NCI-H510A treated with DMSO at 0.1 percent for 48 hours (cell line): ENCODE measurements at regions not wholly inside any gene's neighbourhood (a gene's known extent, or its start where the extent isn't known, plus 50 kb on each side); places are given as distances from the start of the nearest gene placed in this dataset.

Source experiments
- DNase-seq: peaks from one replicate; lab custom pipeline; 2025; lab: John Stamatoyannopoulos, UW

DNA sequence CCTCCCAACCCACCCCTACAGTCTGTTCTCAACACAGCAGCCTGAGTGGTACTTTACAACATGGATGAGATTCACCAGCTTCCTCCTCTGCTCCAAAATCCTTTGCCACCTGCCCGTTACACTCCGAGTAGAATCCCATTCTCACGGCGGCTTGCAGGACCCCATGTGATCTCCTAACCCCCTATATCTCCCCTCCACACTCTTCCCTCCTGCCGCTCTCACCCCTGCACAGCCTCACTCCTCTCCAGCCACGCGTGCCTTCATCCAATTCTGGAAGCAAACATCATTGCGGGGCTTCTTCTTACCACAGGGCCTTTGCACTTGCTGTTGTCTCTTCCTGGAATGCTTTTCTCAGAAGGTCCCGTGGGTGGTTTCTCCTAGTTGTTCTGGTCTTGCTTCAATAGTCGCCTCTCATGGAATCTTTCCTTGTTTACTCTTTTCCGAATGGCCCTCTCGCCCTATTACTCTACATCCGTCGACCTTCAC lies 472.3 kb downstream of the CDH26 start:
- DNase-seq: no peak

DNA sequence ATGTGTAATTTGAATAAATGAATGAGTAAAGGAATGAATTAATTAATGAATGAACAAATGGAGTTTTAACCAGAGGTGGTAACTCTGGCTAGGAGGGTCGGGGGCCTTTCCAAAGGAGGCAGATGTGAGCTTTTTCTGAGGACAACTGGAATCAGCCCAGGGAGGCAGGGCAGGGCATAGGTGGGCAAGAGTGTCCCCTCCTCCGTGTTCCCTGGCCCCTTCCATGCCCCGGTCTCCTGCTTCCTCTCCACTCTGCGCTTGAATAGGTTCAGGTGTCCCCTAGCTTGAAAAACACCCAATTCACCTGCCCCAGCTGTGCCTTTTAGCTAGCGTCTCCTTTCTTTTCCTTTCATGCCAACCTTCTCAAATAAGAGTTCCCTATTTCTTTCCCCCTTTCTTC lies 473.1 kb downstream of the CDH26 start:
- DNase-seq: no peak

DNA sequence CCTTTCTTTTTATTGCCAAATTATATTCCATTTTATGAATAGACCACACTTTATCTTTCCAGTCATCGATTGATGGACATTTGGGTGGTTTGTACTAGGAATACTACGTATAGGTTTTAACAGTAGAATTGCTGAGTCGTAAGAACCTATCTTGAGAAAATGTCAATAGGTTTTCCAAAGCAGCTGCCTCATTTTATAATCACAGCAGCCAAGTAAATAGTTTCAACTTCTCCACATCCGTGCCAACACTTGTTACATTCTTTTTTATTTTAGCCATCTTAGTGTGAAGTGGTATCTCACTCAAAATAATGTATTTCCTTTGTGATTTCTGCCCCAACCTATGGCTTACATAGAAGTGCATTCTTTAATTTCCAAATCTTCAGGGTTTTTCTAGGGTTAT lies 479.2 kb downstream of the CDH26 start:
- no peak for DNase-seq

DNA sequence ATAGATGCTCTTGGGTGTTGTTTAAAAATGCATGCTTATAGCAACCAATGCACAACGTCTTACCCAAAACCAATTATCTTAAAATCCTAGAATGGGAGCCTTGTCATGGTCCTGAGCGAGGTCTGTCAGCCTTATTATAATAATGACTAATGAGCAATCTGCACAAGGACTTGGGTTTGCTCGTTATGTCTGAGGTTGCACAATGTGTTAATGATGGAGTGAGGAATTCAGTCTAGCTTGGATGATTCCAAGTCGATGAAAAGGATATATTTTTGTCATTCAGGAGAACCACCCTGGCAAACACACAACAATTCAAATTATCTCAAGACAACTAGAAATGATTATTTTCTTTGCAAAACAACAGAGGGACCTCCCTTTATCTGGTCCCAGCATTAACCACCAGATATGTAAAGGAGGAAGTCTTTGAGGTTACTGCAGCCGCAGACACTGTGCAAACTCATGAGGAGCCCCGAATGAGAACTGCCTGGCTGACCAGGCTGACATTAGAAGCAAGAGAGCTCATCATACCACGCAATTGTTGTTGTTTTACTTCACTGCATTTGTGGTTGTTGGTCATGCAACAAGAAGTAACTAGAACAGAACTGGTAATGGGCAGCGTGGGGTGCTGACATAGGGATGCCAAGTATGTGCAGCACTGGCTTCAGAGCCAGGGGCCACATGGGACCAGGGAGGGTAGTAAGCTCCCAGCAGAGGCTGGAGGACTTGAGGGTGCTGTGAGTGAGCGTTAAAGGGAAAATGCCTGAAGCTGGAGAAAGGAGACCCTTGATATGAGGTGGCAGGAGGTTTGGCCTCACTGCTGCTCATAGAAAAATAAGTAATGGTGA lies 488.3 kb downstream of the CDH26 start:
- DNase-seq: no peak

DNA sequence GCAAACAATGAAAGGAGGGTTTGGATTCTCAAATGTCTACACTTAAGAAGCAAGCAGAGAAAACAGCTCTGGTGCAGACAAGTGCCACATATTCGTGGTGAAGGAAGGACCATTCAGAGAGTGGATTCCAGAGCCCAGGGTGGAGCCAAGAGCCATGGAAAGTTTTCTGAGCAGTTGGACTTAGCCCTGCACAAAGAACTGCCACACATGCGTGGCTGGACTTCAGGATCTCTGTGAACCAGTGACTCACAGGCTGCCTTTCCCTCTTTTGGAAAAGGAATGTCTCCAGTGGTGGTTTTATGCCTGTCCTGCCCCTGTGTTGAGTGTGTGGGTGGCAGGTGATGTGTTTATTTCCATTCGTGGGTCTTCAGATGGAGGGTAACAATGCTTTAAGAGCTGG lies 489.5 kb downstream of the CDH26 start:
- DNase-seq: no peak

DNA sequence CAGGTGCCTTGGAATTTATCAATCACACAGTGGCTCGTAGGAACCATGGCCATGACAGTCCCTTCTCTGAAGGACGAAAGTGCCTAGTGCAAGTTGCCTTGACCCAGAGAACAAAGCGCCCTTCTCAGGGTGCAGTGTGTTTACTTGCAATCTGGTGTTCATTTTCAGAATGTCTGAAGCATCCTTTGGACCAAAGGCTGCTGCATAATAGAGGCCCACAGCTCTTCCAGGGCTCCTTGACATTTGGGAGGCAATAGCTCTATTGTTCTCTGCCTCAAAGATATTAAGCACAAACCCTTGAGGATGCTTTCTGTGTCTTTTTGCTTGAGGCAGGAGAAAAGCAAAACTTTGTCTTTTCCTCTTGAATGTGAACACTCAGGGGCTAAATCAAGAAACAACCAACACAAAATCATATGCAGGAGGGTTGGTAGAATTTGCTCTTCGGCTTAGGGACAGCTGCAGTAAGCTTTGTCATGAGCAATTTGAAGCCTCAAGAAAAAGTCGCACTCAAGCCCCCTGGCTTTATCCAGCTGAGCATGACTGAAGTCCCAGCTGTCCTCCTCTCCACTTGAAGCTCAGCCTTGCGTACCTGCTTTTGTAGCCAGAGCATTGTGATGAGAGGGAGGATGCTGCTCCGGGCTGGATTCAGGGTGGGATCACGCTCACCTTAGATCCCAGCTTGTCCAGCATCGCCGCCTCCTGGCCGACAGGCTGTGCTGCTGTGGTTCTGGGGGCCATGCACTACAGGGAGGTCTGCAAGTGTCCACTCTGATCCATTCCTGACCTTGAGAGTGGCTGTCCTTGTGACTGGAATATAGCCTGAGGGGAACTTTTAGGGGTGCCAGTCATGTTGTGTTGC lies 495.4 kb downstream of the CDH26 start:
- DNase-seq: no peak

DNA sequence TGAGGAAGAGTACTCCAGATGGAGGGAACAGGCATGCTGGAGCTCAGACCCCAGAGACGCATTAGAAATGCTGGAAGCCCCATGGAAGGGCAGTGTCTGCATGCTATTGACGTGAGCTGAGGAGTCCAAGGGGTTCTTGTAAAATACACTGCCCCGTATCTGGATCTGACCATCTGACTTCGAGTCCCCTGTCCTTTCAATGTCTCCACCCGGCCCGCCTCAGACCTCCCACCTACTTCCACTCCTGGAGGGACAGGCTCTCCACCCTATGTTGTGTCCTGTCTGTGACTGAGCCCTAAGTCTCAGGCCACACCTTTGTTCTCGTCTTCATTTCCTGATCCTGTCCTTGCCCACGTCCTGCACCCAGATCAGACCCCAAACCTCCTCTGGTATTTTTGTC lies 496.3 kb downstream of the CDH26 start:
- no peak for DNase-seq

DNA sequence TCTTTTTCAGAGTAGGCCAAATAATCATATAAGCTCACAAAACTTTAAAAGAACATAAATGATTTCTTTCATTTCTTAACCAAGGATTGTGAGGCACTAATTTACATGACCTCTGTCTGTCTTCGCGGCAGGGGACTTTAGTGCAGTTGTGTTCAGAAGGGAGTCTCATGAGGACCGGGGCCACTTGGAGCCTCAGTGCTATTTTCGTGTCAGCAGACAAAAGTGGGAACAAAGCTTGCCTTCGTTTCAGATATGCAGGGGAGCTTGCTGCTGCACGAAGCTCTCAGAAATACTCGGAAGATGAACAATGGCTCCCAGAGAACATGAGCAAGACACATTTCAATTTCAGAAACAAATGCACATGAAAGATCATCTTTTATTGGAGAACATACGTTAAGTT lies 497.0 kb downstream of the CDH26 start:
- DNase-seq: no peak

DNA sequence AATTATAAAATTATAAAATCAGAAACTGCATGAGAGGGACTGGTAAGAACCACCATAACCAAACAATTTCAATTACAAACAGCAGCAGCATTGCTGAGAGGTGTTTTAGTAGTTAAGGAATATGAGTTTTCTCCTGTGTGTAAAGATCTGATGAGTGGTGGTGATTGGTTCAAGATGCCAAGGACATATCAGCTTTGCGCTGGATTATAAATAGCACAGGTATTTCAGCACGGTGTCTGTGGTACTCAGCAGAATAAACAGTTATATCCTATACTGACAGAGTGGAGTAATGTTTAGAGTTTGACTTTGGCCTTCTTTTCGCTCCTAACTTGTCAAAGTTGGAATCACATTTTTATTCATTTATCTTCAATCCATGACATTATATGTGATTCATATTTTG lies 501.0 kb downstream of the CDH26 start:
- no peak for DNase-seq

DNA sequence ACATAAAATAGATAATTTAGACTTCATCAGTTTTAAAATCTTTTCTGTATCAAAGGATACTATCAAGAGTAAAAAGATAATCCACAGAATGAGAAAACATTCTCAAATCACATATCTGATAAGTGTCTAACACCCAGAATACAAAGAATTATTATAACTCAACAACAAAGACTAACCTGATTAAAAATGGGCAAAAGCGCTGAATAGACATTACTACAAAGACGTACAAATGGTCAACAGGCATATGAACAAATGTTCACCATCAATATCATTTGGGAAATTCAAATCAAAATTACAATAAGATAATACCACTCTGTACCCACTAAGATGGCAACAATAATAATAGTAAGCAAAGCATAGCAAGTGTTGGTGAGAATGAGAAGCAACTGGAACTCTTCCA lies 503.8 kb downstream of the CDH26 start:
- DNase-seq: no peak

DNA sequence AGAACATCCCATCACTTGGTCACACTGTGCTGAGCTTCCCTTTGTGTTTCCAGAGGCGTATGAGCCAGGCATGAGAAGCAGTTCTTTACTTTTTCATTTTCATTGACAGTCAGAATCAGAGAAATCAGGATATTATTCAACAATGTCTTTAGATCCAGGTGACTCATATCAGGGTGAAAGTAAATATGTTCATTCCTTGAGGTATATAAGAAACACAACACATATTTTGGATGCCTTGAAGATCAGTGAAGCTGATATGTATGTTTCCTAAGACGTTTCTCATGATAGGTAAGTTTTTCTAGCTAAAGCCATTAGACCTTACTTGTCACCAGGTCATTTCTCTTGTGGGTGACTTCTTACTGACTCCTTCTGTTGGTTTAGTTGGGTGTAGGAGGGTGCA lies 505.6 kb downstream of the CDH26 start:
- no peak for DNase-seq

DNA sequence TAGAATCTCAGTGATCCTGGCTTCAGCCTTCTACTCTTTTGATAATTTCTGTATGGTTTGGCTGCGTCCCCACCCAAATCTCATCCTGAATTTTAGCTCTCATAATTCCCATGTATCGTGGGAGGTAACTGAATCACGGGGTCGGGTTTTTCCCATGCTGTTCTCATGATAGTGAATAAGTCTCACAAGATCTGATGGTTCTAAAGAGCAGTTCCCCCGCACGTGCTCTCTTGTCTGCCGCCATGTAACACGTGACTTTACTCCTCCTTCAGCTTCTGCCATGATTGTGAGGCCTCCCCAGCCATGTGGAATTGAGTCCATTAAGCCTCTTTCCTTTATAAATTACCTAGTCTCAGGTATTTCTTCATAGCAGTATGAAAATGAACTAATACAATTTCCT lies 507.2 kb downstream of the CDH26 start:
- no peak for DNase-seq

DNA sequence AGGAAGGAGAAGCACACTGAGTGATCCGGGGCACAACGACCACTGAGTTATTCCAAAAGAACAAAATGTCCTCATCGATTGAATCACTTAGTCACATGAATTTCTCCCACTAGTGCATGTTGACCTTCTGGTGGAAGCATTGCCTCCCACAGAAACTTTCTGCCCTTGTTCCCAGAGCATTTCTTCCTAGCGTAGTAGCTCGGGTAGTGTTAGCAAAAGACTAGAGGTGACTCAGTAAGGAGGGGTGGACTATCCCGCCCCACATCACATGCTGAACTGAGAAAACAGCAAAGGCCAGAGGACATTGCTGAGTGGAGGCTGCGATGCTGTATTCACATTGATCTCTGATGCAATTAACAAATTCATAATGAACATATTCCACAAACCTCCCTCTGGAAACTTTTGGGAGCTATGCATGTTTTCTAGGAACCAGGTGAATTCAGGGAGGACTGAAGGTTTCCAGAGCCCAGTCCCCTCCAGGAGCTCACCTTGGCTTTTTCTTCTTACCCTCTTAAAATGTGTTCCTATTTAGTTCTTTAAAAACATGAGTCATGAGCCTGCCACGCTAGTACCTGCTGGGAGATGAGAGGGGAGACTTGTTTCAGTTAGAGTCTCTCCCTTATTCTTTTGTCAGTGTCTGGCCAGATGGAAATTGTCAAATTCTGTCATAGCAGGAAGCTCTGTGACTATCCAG lies 507.9 kb downstream of the CDH26 start:
- no peak for DNase-seq

DNA sequence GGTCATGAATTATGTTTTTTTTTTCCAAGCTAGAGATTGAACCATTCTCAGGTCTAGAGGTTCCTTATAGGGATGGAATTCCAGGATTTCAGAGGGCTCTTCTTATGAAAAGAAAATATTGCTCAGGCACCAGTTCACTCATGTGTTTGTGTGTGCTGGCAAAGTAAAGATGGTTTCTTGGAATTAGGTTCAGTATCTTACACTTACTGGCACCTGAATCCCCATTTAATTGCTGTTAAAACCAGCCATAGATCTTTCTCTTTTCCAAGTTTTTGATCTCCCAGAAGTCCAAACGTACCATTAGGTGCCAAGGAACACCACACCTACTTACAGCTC lies 508.4 kb downstream of the CDH26 start:
- no peak for DNase-seq

DNA sequence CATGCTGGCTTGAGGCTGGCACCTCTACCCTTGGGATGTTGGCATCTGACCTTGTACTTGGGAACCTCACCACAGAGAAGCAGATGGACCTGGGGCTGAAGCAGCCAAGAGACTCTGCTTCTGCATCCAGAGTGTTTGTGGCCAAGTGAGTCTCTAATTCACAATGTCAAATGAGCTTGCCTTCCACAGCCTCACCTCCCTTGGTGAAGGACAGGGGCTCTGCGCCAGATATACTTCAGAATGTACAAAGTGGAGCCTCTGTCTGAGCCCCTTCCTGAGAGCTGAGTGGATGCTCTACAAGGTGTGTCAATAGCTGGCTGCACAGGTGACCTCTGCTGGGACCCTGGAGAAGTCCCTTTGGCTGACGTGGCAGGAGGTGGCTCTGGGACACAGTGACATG lies 508.9 kb downstream of the CDH26 start:
- no peak for DNase-seq

DNA sequence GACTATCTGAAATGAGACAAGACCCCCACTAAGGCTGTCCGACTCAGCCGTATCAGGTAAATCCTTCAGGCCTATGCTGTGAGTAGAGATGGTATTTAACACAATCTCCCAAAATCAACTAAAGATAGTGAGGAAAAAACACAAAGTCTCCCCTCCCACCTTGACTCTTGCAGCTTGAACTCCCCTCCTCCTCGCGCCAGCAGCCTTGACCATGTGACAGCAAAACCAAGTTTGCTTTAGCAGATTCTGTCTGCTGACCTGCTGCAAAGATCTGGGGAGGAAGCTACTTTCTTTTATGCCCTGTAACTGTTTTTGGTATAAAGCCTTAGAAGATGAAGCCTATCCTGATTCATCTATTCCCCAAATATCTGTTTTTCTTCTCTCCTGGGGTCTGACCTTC lies 509.5 kb downstream of the CDH26 start:
- DNase-seq: no peak

DNA sequence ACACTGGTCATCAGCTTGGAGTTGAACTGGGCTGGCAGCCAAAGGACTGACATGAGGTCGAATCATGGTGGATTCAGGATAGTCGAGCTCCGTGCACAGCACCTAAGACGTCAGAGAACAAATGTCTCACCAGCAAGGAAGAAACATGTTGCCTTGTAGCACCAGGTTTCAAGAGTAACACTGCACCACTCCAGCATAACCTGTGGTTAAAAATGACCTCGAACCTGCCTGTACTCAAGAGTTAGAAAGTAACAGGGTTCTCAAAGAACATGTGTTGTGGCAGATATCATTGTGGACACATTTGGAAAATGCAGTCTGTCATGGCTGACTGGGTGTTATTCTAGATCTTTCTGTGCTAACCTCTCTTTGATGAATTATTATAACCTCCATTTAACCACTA lies 511.6 kb downstream of the CDH26 start:
- no peak for DNase-seq

DNA sequence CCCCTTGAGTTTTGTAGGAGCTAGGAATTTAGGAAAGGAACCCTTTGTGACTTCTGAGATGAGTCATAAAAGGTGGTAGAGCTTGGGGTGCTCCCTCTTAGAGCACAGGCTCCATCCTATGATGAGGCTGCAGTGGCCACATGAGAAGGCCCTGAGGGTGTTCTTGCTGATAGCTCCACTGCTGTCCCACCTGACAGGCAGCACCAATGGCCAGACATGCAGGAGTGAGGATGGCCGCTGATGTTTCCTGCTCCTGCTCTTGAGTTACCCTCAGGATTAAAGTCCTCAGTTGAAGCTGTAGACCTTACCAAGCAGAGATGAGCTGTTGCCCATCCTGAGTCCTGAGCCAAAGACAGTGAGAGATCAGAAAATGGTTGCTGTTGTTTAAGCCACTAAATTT lies 512.1 kb downstream of the CDH26 start:
- no peak for DNase-seq

DNA sequence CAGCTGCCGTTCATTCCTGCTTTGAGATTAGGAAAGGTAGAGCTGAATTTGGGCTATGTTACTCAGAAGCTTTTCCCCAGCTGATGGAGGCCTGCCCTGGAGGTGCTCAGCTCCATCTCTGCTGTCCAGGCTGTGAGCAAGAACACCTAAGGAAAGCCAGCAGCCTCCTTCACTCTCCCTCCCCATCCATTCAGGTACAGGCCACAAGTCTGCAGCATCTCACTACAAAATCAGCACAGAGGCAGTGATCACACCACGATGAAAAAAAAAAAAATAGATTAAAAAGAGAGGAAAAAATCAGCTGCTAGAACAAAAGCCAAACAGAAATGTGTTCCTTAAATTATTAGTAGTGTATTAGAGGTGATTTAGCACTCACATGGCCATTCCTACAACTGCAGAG lies 515.0 kb downstream of the CDH26 start:
- no peak for DNase-seq

DNA sequence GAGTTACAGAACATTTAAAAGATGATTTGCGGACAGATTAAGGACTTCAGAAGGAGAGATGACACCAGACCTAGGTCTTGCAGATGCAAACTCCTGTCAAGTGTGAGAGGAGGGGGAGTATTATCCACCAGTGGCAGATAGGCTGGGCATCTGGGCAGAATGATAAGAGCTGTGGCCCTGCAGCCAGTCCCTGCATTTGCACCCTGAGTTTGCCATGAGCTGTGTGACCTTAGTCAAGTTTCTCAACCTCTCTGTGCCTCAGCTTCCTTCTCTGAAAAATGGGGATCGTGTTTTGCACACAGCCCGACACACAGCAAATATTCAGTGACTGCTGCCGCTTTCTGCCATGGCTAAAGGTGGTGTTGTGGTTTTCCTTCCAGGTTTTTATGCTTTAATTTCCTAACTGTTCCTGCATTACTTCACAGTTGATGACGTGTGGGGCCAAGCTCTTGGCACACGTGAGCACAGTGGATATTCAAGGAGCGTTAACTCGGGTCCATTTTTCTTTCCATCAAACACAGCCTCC lies 516.2 kb downstream of the CDH26 start:
- no peak for DNase-seq

DNA sequence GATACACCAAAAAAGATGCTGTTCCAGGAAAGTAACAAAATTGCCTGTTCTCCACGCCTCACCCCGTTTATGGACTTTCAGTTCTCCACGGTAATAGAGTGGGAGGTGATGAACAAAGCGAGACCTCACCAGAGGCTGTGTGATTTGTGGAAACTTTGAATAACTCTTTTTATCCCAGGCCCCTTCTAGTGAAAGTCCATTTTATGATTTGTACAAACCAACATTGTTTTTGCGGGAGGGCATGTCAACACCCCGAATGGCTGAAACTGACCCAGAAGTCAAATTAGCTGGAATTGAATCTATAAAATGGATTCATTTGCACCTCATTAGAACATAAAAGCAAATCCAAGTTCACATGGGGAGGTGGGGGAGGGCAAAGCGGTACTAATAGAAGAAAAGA lies 517.8 kb downstream of the CDH26 start:
- DNase-seq: no peak

DNA sequence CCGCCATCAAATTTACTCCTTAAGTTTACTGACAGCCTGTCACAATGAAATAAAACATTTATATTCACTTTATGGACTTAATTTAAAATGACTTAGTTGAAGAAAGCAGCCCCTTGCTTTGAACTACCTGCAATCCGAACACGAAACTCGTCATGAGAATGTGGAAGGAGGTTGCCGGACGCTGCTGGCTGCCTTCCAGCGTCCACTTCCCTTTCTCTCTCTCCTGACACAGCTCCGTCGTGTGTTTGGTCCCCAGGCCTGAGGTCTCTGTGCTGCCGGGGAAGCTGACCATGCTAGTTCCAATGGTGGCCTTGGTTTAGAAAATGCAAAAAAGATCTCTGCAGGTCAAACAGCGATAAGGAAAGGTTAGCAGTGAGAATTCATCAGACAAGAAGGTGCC lies 519.7 kb downstream of the CDH26 start:
- no peak for DNase-seq

DNA sequence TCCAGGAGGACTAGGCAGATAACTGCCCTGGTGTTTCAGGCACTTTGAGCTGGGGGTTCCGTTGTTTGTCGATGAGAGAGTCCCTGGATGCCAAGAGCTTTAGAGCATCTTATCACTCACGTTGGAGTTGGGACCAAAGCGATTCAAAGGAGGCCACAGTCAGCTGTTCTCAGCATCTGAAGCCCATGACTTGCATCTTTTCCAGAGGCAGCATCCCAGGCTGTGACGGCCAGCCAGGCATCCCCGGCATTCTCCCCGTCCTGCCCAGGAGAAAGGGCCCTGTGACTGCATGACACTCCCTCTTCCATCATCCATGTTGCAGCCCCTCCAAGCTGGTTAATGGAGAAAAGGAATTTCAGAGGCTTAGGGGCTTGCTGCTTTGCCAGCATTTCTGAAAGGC lies 520.3 kb downstream of the CDH26 start:
- DNase-seq: no peak
